ENCODE measurements at regions not wholly inside any gene's neighbourhood (a gene's known extent, or its start where the extent isn't known, plus 50 kb on each side); places are given as distances from the start of the nearest gene placed in this dataset.

DNA sequence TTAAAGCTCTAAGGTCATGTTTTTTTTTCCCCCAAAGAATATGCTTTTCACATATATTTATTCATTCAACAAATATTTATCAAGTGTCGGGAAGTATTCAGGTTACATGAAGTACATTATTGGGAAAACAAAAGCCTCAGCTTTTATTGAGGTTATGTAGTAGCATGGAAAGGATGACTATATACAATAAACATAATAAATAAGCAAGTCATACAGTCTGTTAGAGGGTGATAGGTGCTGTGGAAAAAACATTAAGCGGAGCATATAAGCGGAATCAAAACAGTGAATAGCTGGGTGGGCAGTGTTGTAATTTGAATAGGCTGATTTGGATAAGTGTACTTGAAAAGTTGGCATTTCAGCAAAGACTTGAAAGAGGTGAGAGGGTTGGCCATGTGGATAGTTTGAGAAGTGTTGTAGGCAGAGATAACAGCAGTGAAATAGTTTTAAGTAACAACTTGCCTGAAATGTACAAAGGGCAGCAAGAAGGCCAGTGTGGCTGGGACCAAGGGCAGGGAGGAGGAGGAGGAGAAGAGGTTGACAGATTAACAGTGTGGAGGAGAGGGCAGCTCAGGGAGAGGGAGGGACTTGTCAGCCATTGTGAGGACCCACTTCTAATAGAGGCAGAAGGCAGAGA lies 558.7 kb downstream of the SPRY1 start:
- Histone ChIP-seq H3K9me2 (replicated peaks; ENCODE audit: control insufficient read depth, low read length) (no peaks in the 10 kb centered on the region), H3K4me1 (ENCODE audit: control insufficient read depth, low read length) (no peaks in the 10 kb centered on the region), H3K79me2 (ENCODE audit: control insufficient read depth, low read length) (no peaks in the 10 kb centered on the region), H3K36me3 (ENCODE audit: control insufficient read depth, low read length) (no peaks in the 10 kb centered on the region), H3K27me3 (ENCODE audit: control insufficient read depth, low read length) (no peaks in the 10 kb centered on the region), H3K27ac (ENCODE audit: low read depth, low read length) (no peak overlapping the region), H3K4me2 (ENCODE audit: low read length) (no peak overlapping the region), H3K9me3 (ENCODE audit: control insufficient read depth, insufficient read depth, low read length) (no peaks in the 10 kb centered on the region), H3F3A (ENCODE audit: control insufficient read depth, insufficient read depth) (no peaks in the 10 kb centered on the region), H3K4me3 (ENCODE audit: low read length) (no peak overlapping the region), H4K20me1 (ENCODE audit: control insufficient read depth, insufficient read depth, low read depth, low read length) (no peaks in the 10 kb centered on the region)
- TF ChIP-seq EZH2phosphoT487 (IDR thresholded peaks at IDR 0.05; ENCODE audit: borderline replicate concordance, low read length): no peak
- TF ChIP-seq, protein P1, sequence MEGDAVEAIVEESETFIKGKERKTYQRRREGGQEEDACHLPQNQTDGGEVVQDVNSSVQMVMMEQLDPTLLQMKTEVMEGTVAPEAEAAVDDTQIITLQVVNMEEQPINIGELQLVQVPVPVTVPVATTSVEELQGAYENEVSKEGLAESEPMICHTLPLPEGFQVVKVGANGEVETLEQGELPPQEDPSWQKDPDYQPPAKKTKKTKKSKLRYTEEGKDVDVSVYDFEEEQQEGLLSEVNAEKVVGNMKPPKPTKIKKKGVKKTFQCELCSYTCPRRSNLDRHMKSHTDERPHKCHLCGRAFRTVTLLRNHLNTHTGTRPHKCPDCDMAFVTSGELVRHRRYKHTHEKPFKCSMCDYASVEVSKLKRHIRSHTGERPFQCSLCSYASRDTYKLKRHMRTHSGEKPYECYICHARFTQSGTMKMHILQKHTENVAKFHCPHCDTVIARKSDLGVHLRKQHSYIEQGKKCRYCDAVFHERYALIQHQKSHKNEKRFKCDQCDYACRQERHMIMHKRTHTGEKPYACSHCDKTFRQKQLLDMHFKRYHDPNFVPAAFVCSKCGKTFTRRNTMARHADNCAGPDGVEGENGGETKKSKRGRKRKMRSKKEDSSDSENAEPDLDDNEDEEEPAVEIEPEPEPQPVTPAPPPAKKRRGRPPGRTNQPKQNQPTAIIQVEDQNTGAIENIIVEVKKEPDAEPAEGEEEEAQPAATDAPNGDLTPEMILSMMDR (IDR thresholded peaks at IDR 0.05; ENCODE audit: low read depth, low read length, poor library complexity, severe bottlenecking): no peak

DNA sequence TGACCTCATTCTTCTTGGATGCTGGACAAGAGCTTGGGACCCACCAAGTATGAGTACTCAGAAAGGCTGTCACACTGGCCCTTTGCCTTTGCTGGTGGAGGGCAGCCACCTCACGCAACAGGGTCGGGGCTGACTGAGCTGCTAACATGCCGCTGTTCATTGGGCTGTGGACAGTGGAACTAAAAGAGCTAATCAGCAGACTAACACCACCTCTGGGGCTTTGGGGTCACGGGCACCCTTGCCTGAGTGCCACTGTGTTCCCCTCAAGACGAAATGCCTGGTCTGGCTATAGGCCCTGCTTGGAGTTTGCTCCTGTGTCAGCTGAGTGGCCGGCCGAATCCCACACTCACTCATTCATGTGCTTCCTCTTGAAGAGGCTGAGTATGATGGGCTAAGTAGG lies 559.6 kb downstream of the SPRY1 start:
- Histone ChIP-seq H3K79me2 (ENCODE audit: control insufficient read depth, low read length) (no peaks in the 10 kb centered on the region), H3K27me3 (ENCODE audit: control insufficient read depth, low read length) (no peaks in the 10 kb centered on the region), H3K9me2 (replicated peaks; ENCODE audit: control insufficient read depth, low read length) (no peaks in the 10 kb centered on the region), H3F3A (ENCODE audit: control insufficient read depth, insufficient read depth) (no peaks in the 10 kb centered on the region), H4K20me1 (ENCODE audit: control insufficient read depth, insufficient read depth, low read depth, low read length) (no peaks in the 10 kb centered on the region), H3K4me1 (ENCODE audit: control insufficient read depth, low read length) (no peaks in the 10 kb centered on the region), H3K4me3 (ENCODE audit: low read length) (no peak overlapping the region), H3K9me3 (ENCODE audit: control insufficient read depth, insufficient read depth, low read length) (no peaks in the 10 kb centered on the region), H3K27ac (ENCODE audit: low read depth, low read length) (no peak overlapping the region), H3K36me3 (ENCODE audit: control insufficient read depth, low read length) (no peaks in the 10 kb centered on the region), H3K4me2 (ENCODE audit: low read length) (no peak overlapping the region)
- no peak for TF ChIP-seq EZH2phosphoT487 (IDR thresholded peaks at IDR 0.05; ENCODE audit: borderline replicate concordance, low read length)
- TF ChIP-seq, protein P1 (IDR thresholded peaks at IDR 0.05; ENCODE audit: low read depth, low read length, poor library complexity, severe bottlenecking): no peak

DNA sequence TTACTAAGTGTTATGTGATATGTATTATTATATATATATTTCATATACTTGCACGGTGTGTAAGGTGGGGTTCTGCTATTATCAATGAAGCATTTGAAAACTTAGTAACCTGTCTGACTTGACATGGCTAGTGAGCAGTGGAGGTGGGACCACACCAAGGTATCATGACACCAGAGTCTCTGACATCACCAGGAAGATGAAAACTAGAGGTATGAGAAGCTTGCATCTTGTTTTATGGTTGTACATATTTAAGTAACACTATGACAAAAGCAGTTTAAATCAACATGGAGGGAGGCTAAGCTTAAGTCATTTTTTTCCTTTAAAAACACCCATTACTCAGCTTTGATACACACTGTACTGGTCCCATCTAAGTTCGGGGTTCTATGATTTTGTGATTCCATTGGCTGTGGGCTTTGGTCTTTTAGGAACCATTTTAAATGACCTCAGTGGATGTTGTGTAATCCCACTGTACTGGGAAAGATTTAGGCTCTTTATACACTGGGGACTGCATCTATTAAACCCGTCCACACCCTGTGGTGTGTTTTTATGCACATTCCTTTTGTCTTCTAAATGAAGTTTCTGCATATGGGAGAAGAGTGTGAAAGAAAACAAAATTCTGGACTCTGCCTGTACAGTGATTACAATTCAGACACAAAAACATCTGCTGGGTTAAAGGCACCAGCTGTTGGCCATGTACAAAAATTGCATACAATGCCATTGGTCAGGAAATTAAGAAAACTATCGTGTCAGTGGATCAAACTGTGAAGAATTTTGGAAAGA lies 570.6 kb downstream of the SPRY1 start:
- H3K79me2 ChIP-seq (ENCODE audit: control insufficient read depth, low read length): no peaks in the 10 kb centered on the region

More for the DNA sequence above, 570.6 kb downstream of the SPRY1 start:
- H3K9me2 ChIP-seq (replicated peaks; ENCODE audit: control insufficient read depth, low read length): no peaks in the 10 kb centered on the region
- peaks cover 8% of the 10 kb centered on the region for H3K4me1 ChIP-seq (ENCODE audit: control insufficient read depth, low read length)
- no peaks in the 10 kb centered on the region for H3K9me3 ChIP-seq (ENCODE audit: control insufficient read depth, insufficient read depth, low read length)
- no peaks in the 10 kb centered on the region for H3K27me3 ChIP-seq (ENCODE audit: control insufficient read depth, low read length)
- no peak overlapping the region for H3K27ac ChIP-seq (ENCODE audit: low read depth, low read length)
- no peak overlapping the region for H3K4me2 ChIP-seq (ENCODE audit: low read length)
- H3F3A ChIP-seq (ENCODE audit: control insufficient read depth, insufficient read depth): no peaks in the 10 kb centered on the region
- H3K36me3 ChIP-seq (ENCODE audit: control insufficient read depth, low read length): no peaks in the 10 kb centered on the region
- H3K4me3 ChIP-seq (ENCODE audit: low read length): no peak overlapping the region
- TF ChIP-seq, protein P1 (IDR thresholded peaks at IDR 0.05; ENCODE audit: low read depth, low read length, poor library complexity, severe bottlenecking): no peak
- TF ChIP-seq EZH2phosphoT487 (IDR thresholded peaks at IDR 0.05; ENCODE audit: borderline replicate concordance, low read length): no peak
- H4K20me1 ChIP-seq (ENCODE audit: control insufficient read depth, insufficient read depth, low read depth, low read length): no peaks in the 10 kb centered on the region

Measured in DOHH2 (cell line).